PC-9 (cell line): ENCODE measurements at regions not wholly inside any gene's neighbourhood (a gene's known extent, or its start where the extent isn't known, plus 50 kb on each side); places are given as distances from the start of the nearest gene placed in this dataset.

Experiments
- EZH2 ChIP-seq: fragments of 200-600 bp; sonication (generic); IDR thresholded peaks from 2 replicates; pipeline ENCODE4 v1.8.0; 2017; ENCODE audit warnings: antibody characterized with exemption, low read depth
- TF ChIP-seq, protein P1 (sequence below): fragments of 200-600 bp; sonication (generic); conservative IDR thresholded peaks from 2 replicates; pipeline ENCODE4 v1.6.1; 2017; ENCODE audit warnings: mixed run types, antibody characterized with exemption, mild to moderate bottlenecking, moderate library complexity

DNA sequence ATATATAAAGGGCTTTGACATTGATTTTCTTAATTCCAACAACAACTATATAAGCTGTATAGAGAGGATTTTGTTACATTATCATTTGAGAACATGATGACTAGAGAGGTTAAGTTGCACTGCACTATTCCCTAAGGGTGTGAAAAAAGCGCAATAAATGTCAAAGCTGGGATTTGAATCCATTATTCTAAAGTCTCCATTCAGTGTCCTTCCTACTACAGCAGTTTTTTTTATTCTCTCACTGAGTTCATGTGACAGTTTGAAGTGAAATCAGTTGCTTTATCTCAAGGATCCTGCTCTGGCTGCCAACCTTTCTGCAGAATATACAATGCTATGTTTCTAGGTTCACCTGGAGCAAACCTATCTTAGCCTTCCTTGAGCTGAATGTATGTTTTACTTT lies 177.5 kb downstream of the ANKRD50 start:
- TF ChIP-seq, protein P1, sequence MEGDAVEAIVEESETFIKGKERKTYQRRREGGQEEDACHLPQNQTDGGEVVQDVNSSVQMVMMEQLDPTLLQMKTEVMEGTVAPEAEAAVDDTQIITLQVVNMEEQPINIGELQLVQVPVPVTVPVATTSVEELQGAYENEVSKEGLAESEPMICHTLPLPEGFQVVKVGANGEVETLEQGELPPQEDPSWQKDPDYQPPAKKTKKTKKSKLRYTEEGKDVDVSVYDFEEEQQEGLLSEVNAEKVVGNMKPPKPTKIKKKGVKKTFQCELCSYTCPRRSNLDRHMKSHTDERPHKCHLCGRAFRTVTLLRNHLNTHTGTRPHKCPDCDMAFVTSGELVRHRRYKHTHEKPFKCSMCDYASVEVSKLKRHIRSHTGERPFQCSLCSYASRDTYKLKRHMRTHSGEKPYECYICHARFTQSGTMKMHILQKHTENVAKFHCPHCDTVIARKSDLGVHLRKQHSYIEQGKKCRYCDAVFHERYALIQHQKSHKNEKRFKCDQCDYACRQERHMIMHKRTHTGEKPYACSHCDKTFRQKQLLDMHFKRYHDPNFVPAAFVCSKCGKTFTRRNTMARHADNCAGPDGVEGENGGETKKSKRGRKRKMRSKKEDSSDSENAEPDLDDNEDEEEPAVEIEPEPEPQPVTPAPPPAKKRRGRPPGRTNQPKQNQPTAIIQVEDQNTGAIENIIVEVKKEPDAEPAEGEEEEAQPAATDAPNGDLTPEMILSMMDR: no peak
- no peak for TF ChIP-seq EZH2
